K562 (cell line): ENCODE measurements at regions not wholly inside any gene's neighbourhood (a gene's known extent, or its start where the extent isn't known, plus 50 kb on each side); places are given as distances from the start of the nearest gene placed in this dataset.

Experiments
- ATAC-seq: fragments of 200-7000 bp; cut with Tn5 transposase; 3 replicates; pipeline ENCODE4 v1.9.1; 2020; ENCODE audit warnings: moderate library complexity
- BruUV-seq: library from RNA; stranded (reverse); fragments of 400-500 nt; replicated peaks from 2 replicates; lab custom pipeline; 2021; lab: Mats Ljungman, UMichigan
- CTCF ChIA-PET: fragments of 300-600 bp; formaldehyde crosslinking; extraction: SDS; loops from one replicate; lab custom pipeline; 2021; ENCODE audit warnings: low intra/inter-chr PET ratio; lab: Yijun Ruan, JAX
- POLR2A ChIA-PET: fragments of 300-600, 350-650 bp; sonication (Branson Sonifier 250); formaldehyde crosslinking; extraction: SDS; loops from one replicate; lab custom pipeline; 2021; ENCODE audit warnings: antibody characterized with exemption, inconsistent platforms; lab: Yijun Ruan, JAX
- DNase-seq, 4 experiments: peaks; one replicate each; pipeline versions ENCODE4 v3.0.0 to v3.0.0-alpha.2; 2011 to 2018; ENCODE audit warnings: low spot score in 3 of 4, mixed read lengths in 3 of 4; ENCODE audit errors: extremely low read depth in 1 of 4
- FAIRE-seq: peaks from 2 replicates; lab custom pipeline; 2011; peaks lifted over from hg19 to GRCh38; lab: Jason Lieb, UNC
- H2AFZ ChIP-seq: 2 replicates; pipeline ENCODE4 v1.6.0; 2011; ENCODE audit warnings: low read depth, low read length, control low read depth, inconsistent platforms
- H3K27ac ChIP-seq: fragments of 200-600 bp; 3 replicates; pipeline ENCODE4 v1.8.0; 2011; ENCODE audit warnings: low read depth, mild to moderate bottlenecking, control low read depth, inconsistent platforms, low read length, moderate library complexity, mixed read lengths; ENCODE audit errors: extremely low read depth
- H3K27me3 ChIP-seq, 2 experiments: fragments of 300-600 bp in 1 of 2; 2 replicates in 1 of 2; 3 replicates in 1 of 2; pipeline versions ENCODE4 v1.6.0 to v1.8.0; 2011; ENCODE audit warnings: inconsistent platforms in 2 of 2, low read length in 2 of 2, mild to moderate bottlenecking in 1 of 2, mixed read lengths in 1 of 2, moderate library complexity in 1 of 2; ENCODE audit not compliant: control insufficient read depth in 2 of 2, insufficient read depth in 2 of 2
- H3K36me3 ChIP-seq: fragments of 300-600 bp; 3 replicates; pipeline ENCODE4 v1.8.0; 2011; ENCODE audit warnings: mild to moderate bottlenecking, low read length, inconsistent platforms; ENCODE audit not compliant: control insufficient read depth, insufficient read depth
- H3K4me1 ChIP-seq, 2 experiments: fragments of 200-600 bp in 1 of 2; replicated peaks in 1 of 2; 2 replicates in 1 of 2; 3 replicates in 1 of 2; pipeline versions ENCODE4 v1.5.1 to v1.8.0; 2011; ENCODE audit warnings: inconsistent platforms in 2 of 2, low read length in 2 of 2, mild to moderate bottlenecking in 1 of 2, mixed read lengths in 1 of 2, moderate library complexity in 1 of 2; ENCODE audit not compliant: control insufficient read depth in 2 of 2, insufficient read depth in 2 of 2
- H3K4me2 ChIP-seq: 2 replicates; pipeline ENCODE4 v1.6.1; 2011; ENCODE audit warnings: low read length, control low read depth, inconsistent platforms, mixed read lengths; ENCODE audit not compliant: insufficient read depth
- H3K4me3 ChIP-seq: fragments of 200-600 bp; sonication (generic), shearing (Covaris generic); 2 replicates; pipeline ENCODE4 v1.5.1; 2016; ENCODE audit warnings: control low read depth, inconsistent platforms
- H3K79me2 ChIP-seq: fragments of 200-600 bp; 3 replicates; pipeline ENCODE4 v1.8.0; 2011; ENCODE audit warnings: low read length, inconsistent platforms; ENCODE audit not compliant: control insufficient read depth, insufficient read depth
- H3K9ac ChIP-seq, 2 experiments: 2 replicates each; pipeline versions ENCODE4 v1.6.0 to v1.6.1; 2011; ENCODE audit warnings: low read depth in 2 of 2, low read length in 2 of 2, control low read depth in 1 of 2, inconsistent platforms in 1 of 2, mild to moderate bottlenecking in 1 of 2, mixed read lengths in 1 of 2; ENCODE audit not compliant: insufficient read depth in 1 of 2
- H3K9me1 ChIP-seq: one replicate; pipeline ENCODE4 v1.6.0; 2011; ENCODE audit warnings: inconsistent platforms, mild to moderate bottlenecking, low read length, moderate library complexity; ENCODE audit not compliant: control insufficient read depth, insufficient read depth
- H3K9me3 ChIP-seq: replicated peaks from 2 replicates; pipeline ENCODE4 v1.5.1; 2011; ENCODE audit warnings: low read depth, low read length, inconsistent platforms; ENCODE audit not compliant: control insufficient read depth, insufficient read depth
- H4K20me1 ChIP-seq: replicated peaks from 2 replicates; pipeline ENCODE4 v1.6.1; 2011; ENCODE audit warnings: low read length, inconsistent platforms, mixed read lengths; ENCODE audit not compliant: control insufficient read depth, insufficient read depth
- ARID3B ChIP-seq: fragments of 250-450 bp; sonication (Bioruptor Pico); IDR thresholded peaks from 2 replicates; pipeline ENCODE4 v1.4.0; 2020; ENCODE audit warnings: borderline replicate concordance
- FOXJ2 ChIP-seq: fragments of 200-800 bp; sonication (Bioruptor generic); IDR thresholded peaks from 2 replicates; pipeline ENCODE4 v1.6.1; 2016; ENCODE audit warnings: missing genetic modification characterization, missing compliant biosample characterization
- HMG20B ChIP-seq: fragments of 250-450 bp; sonication (Bioruptor Pico); IDR thresholded peaks from 2 replicates; pipeline ENCODE4 v1.5.0; 2021; ENCODE audit warnings: mild to moderate bottlenecking
- RFX1 ChIP-seq: fragments of 450-650 bp; IDR thresholded peaks from 2 replicates; pipeline ENCODE4 v1.6.1; 2016; ENCODE audit warnings: mild to moderate bottlenecking, moderate library complexity
- UBTF ChIP-seq, 2 experiments: IDR thresholded peaks; 2 replicates each; pipeline ENCODE4 v1.6.1; 2012; ENCODE audit warnings: improper control_type of control experiment in 2 of 2, low read depth in 2 of 2, low read length in 2 of 2, borderline replicate concordance in 1 of 2
- WGBS: fragments of 100-300 bp; shearing (Covaris generic); methylation state at CpG from one replicate; pipeline ENCODE4 v1.1.6; 2016; ENCODE audit warnings: low coverage, mixed read lengths; ENCODE audit not compliant: insufficient coverage; ENCODE audit errors: missing lambda C conversion rate; 5-methylcytosine and 5-hydroxymethylcytosine counted together
- in situ Hi-C: fragments of 300-500 bp; cut with MboI; formaldehyde crosslinking; loops from 4 replicates; pipeline ENCODE4 v1.15.0; 2018; ENCODE audit warnings: inconsistent platforms, mixed read lengths
- intact Hi-C: fragments of 100-400 bp; cut with micrococcal nuclease; formaldehyde crosslinking; loops from 2 replicates; pipeline ENCODE4 v1.14.2; 2022
- TF ChIP-seq, protein P1 (sequence below): fragments of 250-450 bp; sonication (Bioruptor Pico); IDR thresholded peaks from 2 replicates; pipeline ENCODE4 v1.4.0; 2020
- TF ChIP-seq, protein P2 (sequence below), 2 experiments: fragments of 450-650 bp in 1 of 2; sonication (generic) in 1 of 2; formaldehyde crosslinking in 1 of 2; IDR thresholded peaks in 1 of 2; conservative IDR thresholded peaks in 1 of 2; 2 replicates each; pipeline versions ENCODE4 v1.6.1 to v1.8.1; 2016 to 2023; ENCODE audit warnings: mild to moderate bottlenecking in 2 of 2, moderate library complexity in 2 of 2, inconsistent platforms in 1 of 2, missing genetic modification reagents in 1 of 2

DNA sequence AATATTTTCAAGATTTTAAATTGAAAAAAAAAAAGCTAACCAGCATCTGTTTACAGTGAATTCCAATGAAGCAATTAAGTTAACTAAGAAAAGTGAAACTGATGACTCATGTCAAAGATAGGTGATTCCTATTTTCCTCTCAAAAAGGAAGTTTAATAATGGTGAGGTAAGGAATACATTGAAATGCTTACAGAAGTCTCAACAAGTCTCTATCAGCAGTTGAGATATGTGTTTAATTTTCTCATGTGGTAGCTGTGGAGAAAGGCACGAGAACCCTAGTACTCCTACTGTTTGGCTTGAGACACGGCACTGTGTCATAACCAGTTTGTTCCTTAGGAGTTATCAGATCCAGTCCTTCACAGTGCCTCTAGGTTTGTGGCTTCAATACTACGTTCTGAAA, 114.5 kb downstream of the SLC25A46 start:
- no TSS peak for BruUV-seq
- H3K4me2 ChIP-seq = no peak overlapping the region
- in situ Hi-C loops = no loop called here

More for the DNA sequence above, 114.5 kb downstream of the SLC25A46 start:
- TF ChIP-seq, protein P1, sequence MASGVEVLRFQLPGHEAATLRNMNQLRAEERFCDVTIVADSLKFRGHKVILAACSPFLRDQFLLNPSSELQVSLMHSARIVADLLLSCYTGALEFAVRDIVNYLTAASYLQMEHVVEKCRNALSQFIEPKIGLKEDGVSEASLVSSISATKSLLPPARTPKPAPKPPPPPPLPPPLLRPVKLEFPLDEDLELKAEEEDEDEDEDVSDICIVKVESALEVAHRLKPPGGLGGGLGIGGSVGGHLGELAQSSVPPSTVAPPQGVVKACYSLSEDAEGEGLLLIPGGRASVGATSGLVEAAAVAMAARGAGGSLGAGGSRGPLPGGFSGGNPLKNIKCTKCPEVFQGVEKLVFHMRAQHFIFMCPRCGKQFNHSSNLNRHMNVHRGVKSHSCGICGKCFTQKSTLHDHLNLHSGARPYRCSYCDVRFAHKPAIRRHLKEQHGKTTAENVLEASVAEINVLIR = no peak
- TF ChIP-seq RFX1 (no peak), HMG20B (CRISPR knock-in tag) (no peak), FOXJ2 (tag) (no peak), ARID3B (CRISPR knock-in tag) (no peak), UBTF (IDR thresholded peaks at IDR 0.05; ENCODE audit: borderline replicate concordance in 1 of 2, low read depth in 2 of 2, low read length in 2 of 2) (no peak)
- TF ChIP-seq, protein P2, sequence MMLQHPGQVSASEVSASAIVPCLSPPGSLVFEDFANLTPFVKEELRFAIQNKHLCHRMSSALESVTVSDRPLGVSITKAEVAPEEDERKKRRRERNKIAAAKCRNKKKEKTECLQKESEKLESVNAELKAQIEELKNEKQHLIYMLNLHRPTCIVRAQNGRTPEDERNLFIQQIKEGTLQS (IDR thresholded peaks at IDR 0.05) = no peak
- TF ChIP-seq, protein P2 (CRISPR knock-in tag; conservative IDR thresholded peaks at IDR 0.05) = no peak
- no peak overlapping the region for H3K27ac ChIP-seq
- FAIRE-seq (peak; percentile 6), ATAC-seq (no peak), DNase-seq (no peak)
- no peaks in the 10 kb centered on the region for H3K27me3 ChIP-seq
- no peaks in the 10 kb centered on the region for H3K36me3 ChIP-seq
- H3K9me3 ChIP-seq = no peaks in the 10 kb centered on the region; the same call in 1 of the 2 replicates
- ChIA-PET CTCF (no interaction called here), POLR2A (no interaction called here)
- no peaks in the 10 kb centered on the region for H3K4me1 ChIP-seq
- no peak overlapping the region for H3K4me3 ChIP-seq
- H3K79me2 ChIP-seq = no peaks in the 10 kb centered on the region
- intact Hi-C loops = no loop called here
- no peak overlapping the region for H2AFZ ChIP-seq
- no peak overlapping the region for H3K9ac ChIP-seq
- no peaks in the 10 kb centered on the region for H4K20me1 ChIP-seq
- WGBS = 0% methylated on average over 3 of the region's 3 CpGs
- H3K9me1 ChIP-seq = no peaks in the 10 kb centered on the region
